ENCODE measurements at regions not wholly inside any gene's neighbourhood (a gene's known extent, or its start where the extent isn't known, plus 50 kb on each side); places are given as distances from the start of the nearest gene placed in this dataset.

GRCh38 chr2:173697929-173698328 is 267.2 kb downstream of the SP3 start:
- TF ChIP-seq, protein P1, sequence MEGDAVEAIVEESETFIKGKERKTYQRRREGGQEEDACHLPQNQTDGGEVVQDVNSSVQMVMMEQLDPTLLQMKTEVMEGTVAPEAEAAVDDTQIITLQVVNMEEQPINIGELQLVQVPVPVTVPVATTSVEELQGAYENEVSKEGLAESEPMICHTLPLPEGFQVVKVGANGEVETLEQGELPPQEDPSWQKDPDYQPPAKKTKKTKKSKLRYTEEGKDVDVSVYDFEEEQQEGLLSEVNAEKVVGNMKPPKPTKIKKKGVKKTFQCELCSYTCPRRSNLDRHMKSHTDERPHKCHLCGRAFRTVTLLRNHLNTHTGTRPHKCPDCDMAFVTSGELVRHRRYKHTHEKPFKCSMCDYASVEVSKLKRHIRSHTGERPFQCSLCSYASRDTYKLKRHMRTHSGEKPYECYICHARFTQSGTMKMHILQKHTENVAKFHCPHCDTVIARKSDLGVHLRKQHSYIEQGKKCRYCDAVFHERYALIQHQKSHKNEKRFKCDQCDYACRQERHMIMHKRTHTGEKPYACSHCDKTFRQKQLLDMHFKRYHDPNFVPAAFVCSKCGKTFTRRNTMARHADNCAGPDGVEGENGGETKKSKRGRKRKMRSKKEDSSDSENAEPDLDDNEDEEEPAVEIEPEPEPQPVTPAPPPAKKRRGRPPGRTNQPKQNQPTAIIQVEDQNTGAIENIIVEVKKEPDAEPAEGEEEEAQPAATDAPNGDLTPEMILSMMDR (IDR thresholded peaks at IDR 0.05 in 4 of 5, conservative IDR thresholded peaks at IDR 0.05 in 1 of 5): no peak
- TF ChIP-seq POLR2A (IDR thresholded peaks at IDR 0.05): no peak
